RPMI7951 (cell line): ENCODE measurements at regions not wholly inside any gene's neighbourhood (a gene's known extent, or its start where the extent isn't known, plus 50 kb on each side); places are given as distances from the start of the nearest gene placed in this dataset.

Experiments
- DNase-seq: peaks from one replicate; pipeline ENCODE4 v3.0.0-alpha.2; 2012; ENCODE audit warnings: low read depth

DNA sequence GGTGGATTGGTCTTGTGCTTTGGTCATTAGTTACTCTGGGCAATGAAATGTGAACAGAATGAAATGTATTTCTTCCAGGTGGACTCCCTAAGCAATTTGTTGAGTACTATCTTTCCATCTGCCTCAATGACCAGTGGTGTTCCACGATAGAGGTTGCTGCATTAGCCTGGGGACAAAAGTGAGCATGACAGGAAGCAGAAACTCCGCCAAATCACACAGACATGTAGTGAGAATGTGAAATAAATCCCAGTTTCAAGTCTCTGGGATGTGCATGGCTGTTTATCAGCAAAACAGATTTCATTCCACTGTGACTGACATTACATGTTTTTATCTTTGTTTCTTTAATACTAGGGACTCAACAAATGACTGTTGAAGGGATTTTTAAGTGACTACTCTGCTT lies 63.3 kb upstream of the DCBLD2 start:
- DNase-seq, result peak; percentile 71

DNA sequence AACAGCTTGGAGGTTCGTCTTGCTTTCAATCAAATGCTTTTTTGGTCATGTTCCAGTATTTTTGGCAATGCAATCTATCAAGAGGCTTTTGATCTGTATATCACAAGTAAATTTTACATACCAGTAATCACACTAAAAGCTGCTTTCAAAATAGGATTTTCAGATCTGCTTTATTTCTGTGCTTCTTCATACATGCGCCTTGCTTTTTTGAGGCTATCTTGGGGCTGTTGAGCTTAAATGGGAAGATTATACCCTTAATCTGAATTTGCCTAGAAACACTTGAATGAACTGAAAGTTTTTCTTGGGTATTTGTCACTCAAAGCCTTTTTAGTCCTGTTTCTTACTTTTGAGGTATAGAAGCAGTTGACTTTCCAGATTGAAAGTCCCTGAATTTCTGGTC lies 62.1 kb upstream of the DCBLD2 start:
- DNase-seq, result no peak

DNA sequence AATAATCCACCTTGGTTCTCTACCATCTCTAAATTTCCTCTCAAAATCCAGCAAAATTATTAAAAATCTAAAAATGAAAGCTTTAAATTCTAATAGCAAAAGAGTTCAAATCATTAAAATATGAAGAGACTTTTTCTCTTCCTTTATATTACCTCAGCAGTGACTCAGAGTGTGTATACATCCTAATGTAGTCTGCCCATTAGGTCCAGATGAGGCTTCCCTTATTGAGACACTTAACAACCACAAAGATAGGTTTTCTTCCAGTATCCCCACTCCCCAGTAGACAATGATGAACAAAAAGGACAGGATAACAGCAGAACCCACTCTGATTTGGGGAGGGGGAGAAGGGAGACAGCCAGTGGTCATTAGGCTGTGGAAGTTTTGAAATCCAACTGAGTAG lies 61.5 kb upstream of the DCBLD2 start:
- DNase-seq, result no peak

DNA sequence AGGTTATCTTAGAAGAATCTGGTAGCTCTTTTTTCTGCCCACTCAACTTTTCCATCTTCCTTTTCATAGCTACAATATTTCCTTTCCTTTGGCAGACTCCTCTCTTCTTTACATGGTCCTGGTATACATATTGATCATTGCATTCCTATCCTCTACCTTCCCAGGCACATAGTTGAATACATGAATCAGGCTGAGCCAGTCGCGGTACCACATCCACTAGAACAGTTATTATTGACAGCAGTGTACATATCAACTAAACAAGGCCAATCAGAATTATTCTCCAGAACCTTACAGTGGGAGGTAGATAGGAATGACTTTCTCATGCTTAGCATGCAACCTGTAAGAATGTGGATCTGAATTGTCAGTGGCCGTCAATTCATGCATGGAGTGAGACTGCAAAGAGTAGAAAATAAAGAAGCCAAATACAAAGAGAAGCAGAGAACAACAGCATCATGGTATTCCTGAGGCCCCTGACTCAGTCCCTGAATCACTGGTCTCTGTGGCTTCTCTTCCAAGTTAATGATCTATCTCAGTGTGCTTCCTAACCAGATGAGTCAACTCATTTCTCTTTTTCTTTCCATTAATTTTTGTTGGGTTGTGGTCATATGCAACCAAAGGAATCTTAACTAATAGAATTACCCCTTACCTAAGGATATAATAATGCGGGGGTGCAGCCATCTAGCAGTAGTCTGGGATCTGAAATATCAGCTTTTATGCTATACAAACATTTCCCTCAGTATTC lies 60.9 kb upstream of the DCBLD2 start:
- peak; percentile 93 for DNase-seq

DNA sequence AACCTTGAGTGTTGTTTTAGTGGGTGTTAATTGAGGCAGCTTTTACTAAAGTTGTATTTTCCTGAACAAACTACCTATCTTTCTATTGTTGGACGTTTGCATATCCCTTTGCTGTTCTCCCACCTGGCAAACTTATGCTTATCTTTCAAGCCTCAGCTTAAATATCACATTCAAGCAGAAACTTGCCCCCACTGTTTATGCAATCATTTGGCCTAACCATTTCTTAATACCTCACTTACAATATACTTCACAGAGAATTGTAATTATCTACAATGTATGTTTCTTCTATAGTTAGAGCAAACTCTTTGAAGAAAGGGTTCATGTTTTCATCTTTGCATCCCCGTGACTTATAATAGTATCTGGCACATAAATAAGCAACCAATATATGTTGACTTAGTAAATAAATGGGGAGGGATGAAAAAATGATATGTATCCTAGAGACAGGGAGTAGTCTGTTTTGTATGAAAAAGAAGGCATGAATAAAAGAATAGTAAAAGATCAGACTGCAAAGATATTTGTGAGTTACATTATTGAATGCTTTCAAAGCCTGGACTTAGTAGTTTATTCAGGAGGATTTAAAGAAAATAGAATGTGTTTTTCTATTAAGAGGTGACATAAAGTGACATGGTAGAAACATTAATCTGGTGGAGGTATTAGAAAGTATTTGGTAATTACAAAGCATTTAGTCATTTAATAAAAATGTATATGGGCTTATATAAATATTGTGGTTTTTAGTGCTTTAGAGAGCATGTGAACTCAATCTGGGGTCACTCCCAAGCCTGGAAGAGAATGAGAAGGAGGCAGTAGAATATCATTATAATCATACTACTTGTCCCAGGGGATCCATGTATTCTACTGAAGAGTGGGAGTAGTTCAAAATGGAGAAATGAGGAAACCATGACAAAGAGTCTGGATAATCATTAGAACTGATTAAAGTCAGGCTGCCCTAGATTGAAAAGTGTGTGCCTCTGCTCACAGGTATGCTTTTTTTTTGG lies 60.0 kb upstream of the DCBLD2 start:
- peak; percentile 51 for DNase-seq

GRCh38 chr3:98957681-98958080 lies 56.2 kb upstream of the DCBLD2 start:
- DNase-seq, result no peak

GRCh38 chr3:98956008-98956407 lies 54.5 kb upstream of the DCBLD2 start:
- no peak for DNase-seq

GRCh38 chr3:98954791-98955604 lies 53.5 kb upstream of the DCBLD2 start:
- DNase-seq, result peak; percentile 79

DNA sequence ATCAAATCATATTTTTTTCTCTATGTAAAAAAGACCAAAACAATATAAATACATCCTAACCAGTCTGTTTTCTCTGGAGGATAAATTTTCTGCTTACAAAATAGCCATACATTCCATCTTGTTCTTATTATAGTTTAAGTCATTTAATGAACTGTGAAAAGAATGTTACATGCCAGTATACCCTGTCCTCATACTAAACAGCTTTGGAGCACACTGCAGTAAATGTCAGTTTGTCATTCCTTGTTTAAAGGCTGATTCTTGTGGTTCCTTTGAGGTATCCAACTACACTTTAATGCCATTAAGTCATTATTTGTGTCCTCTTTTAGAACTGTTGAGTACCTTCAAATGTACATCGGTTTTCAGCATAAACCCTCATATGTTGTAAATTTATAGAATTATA lies 52.7 kb upstream of the DCBLD2 start:
- DNase-seq, result peak; percentile 47

DNA sequence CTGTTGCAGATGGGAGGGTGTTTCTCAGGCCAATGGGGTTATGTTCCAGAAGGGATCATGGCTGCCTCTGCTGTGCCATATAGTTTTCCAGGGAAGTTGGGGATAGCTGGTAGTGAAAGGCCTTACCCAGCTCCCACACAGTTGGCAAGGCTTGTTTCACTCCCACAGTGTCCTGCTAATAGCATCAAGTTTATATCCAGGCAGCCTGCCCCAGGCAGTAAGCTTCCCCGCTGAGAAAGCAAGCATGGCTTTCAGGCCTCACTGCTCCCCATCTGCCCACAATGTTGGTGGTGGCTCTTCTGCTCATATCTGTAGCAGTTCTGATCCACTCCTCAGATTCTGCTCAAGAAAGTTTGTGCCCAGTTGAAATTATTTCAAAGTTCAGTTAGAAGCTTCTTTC lies 50.9 kb upstream of the DCBLD2 start:
- DNase-seq, result peak; percentile 48
